HG03432 (cell line): ENCODE measurements at regions not wholly inside any gene's neighbourhood (a gene's known extent, or its start where the extent isn't known, plus 50 kb on each side); places are given as distances from the start of the nearest gene placed in this dataset.

Source experiments
- ATAC-seq: cut with Tn5 transposase; IDR thresholded peaks from one replicate; pipeline ENCODE4 v1.9.1; 2021; ENCODE audit warnings: mild to moderate bottlenecking, moderate library complexity; ENCODE audit not compliant: unreplicated experiment

DNA sequence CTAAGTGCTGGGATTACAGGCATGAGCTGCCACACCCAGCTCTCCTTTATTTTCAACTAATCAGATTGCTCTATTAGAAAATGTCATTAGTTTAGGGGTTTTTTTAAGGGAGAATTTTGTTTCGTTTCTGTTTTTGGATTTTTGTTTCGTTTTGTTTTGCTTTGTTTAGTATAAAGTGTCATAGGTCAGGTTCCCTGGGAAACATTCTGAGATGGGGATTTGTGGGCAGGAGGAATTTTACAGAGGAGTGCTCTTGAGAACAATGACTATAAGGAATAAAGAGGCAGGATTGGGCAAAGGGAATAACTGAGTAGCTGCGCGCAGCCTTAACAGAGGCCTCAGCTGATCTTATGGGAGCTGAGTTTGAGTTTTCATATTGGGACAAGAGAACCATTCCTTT lies 86.8 kb upstream of the NR2F2 start:
- ATAC-seq, result no peak

DNA sequence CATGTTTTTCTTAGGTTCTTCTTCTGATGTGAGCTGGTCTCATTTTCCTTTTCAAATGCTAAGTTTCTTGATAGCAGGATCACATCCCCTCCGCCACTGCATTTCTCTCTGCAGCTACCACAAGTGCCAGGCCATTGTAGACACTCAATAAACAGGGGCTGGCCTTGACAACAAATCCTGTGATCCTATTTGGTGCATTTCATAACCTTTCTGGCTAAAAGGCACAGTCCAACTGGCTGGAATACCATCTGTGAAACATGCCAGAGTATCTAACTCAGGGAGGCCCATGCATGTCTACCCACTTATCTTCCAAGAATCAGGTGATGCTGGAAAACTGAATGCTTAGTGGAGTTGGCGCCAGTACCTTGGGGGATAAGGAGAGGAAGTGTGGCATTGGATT lies 85.2 kb upstream of the NR2F2 start:
- no peak for ATAC-seq

DNA sequence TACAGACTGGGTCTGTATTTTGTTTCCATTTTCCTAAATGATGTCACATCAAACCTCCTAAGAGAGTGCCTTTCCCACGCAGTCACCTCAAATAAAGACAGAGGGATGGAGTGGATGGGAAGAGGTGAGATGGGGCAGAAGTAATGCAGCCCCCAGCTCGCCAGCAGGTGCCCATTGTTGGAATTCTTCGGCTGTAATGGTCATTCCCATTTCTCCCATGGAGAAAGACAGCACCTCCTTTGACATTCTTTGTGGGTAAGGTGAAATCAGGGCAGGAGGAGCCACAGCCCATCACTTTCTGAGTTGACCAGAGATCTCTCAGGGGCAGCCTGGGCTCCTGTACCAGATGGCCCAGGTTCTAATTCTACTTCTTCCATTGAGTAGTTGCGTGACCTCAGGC lies 84.4 kb upstream of the NR2F2 start:
- ATAC-seq, result no peak

DNA sequence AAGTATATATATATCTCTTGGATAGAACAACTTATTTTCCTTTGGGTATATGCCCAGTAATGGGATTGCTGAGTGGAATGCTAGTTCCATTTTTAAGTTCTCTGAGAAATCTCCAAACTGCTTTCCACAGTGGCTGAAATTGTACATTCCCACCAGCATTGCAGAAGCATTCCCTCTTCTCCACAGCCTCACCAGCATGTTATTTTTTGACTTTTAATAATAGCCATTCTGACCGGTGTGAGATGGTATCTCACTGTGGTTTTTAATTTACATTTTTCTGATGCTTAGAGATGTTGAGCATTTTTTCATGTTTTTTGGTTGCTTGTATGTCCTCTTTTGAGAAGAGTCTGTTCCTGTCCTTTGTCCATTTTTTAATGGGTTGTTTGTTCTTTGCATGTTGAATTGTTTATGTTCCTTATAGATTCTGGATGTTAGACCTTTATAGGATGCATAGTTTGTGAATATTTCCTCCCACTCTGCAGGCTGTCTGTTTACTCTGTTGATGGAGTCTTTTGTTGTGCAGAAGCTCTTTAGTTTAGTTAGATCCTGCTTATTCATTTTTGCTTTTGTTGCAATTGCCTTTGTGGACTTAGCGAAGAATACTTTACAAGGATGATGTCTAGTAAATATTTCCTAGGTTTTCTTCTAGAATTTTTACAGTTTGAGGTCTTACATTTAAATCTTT lies 82.7 kb upstream of the NR2F2 start:
- ATAC-seq, result no peak

DNA sequence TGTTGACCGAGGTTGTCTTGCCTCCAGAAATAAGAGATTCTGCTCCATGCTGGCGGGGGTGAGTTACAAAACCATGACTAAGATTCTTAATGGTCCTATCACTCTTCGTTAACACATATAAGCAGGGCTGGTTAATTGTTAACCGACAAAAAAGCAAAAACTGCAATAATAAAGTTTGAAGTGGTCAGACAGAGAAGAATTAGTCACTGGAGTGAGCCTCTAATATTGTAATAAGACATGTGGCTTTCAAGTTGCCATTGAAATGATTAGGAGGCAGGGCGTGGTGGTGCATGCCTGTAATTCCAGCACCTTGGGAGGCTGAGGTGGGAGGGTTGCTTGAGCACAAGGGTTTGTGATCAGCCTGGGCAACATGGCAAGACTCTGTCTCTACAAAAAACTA lies 78.4 kb upstream of the NR2F2 start:
- peak; percentile 57 for ATAC-seq

DNA sequence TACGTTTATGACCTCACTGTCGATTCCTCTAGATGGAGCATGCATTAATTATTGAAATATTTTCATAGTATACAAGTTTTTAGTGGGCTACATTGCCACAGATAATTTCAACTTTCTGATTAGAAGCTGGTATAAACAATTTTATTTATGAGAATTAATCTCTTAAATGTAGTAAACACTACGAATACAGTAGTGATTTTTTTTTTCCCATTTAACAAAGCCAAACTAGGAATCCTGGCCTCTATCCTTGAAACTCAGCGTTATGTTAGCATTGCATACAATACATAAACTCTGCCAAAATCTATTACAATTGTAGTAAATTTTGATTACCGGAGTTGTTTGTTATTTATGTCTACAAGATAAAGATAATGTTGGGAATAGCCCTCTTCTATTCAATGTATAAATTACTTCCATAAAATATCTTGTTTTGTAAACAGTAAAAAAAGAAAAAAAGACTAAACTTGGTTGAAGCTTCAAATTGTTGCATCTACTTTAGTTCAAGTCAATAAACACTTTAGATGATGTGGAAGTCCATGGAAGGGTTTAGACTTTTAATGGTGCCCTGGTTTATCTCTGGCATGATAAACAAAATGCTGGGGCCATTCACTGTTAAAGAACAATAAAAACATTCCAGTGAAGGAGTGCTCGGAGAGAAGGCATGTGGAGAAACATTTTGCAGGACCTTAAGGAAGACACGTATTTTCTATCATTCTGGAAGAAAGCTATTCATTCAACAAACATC lies 77.3 kb upstream of the NR2F2 start:
- no peak for ATAC-seq

DNA sequence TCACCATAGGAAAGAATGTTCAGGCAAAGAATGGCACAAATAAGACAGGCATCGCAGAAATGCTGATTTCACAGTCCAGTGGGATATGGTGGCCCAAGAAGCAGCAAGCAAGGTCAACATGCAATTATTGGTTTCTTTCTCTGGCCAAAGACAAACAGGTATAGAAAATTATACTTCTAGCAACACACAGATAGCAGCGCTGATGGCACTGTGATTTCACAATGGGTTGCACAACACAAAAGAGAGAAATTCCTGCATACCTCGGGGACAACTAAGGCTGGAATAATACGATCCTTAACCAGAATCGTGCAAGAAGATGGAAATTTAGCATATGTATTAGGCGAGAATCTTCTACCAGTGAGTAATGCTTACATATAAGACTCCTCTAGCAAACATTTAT lies 76.3 kb upstream of the NR2F2 start:
- no peak for ATAC-seq

DNA sequence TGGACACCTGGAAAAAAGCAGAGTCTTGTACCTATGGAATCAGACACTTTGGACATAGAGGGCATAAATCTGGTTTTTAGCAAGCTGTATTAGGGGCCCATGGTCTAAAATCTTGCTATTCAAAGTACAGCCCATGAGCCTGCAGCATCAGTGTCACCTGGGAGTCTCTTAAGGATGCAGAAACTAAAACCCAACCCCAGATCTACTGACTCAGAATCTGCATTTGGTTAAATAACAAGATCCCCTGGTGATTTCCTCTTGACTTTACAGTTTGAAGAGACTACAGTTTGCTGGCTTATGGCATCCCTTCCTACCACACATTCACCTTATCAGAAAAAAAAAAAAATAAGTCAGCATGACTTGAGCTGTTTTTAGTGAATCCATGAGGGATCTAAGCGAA lies 74.9 kb upstream of the NR2F2 start:
- ATAC-seq, result no peak

DNA sequence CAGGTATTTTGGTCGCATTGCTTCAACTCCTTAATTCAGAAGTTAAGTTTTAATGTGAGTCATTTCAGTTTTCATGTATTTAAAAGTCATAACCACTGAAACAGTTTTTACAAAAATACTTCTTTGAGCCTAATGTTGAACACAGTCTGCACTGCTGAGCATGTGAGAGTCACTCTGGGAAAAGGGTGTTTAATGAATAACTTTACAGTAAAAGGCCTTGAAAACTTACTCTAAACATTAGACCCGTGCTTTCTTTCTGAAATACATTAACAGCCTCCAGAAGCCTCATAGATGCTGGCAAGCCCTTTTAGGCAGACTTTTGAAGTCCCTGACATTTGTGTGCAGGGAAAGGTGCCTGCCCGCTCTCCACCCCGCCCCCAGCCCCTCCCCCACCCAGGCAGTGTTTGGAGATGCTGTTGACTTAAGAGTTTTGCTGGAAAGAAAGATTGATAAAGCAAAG lies 68.9 kb upstream of the NR2F2 start:
- peak; percentile 92 for ATAC-seq

DNA sequence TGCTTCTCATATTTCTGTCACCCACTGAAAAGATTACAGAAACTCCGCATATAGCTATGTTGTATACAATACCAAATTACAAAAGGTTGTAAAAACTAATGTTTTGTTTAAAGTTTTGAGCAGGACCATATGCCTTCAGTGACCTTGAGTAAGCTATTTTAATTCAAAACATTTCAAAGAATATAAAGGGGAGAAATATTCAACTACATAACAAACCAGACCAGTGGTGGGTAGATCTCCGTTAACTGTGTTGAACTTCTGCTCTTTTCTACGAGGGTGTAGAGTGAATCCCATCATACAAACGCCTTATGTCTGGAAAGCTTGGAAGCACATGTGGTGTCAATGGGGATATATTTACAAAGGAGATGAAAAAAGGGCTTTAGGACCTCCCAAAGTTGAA lies 68.4 kb upstream of the NR2F2 start:
- ATAC-seq, result no peak

DNA sequence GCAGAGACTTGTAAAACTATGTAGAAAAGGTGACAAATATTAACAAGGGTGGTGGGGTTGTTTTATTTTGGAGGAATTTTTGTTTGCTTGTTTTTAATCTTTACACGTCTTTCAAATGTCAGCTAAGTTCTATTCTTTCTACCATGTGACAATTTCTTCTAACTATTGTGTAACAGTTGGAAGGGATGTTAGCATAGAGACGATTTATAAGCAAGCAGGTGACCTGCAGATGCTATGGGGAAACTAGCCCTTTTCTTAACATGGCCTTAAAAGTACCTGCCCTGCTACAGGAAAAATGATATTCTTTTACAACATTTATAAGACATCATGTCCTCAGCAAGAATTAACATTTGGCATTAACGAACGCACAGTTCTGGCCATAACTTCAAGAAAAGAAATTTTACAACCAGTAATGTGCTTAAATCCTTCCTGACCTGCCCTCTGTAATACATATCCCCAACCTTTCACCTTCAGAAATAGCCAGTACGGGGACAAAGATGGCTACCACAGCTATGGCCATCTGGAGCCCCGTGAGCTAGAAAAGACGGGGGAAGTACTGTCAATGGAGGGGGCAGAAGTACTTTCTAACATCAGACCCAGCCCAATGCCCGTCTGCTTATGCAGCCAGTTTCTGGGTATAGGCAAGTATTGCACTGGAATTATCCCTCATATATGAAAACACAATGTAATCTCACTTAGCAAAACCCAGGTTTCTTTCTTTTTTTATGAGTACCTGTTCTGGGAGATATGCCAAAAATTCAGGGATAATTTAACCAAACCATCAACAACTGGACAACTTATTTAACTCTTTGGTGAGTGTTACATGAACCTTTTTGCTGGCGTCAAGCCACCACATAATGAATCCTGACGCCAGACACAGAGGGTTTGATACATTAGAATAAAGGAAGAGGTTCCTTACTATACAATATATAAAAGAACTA lies 67.7 kb upstream of the NR2F2 start:
- ATAC-seq, result no peak

DNA sequence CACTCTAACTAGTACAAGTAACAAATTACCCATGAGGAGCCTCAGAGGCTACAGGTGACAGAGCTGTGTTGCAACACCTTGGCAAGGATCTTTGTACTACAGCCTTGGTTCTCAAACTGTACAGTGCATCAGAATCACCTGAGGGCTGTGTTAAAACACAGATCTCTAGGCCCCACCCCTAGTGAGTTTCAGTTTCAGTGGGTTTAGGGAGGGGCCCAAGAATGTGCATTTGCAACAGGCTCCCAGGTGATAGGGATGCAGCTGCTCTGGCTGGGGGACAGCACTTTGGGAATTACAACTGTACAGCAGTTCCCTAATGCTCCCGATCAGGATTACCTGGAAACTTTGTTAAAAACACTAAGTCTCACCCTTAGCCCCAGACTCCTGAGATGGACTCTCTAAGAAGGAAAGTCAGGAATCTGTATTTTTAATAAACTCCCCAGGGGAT lies 66.1 kb upstream of the NR2F2 start:
- ATAC-seq, result no peak

DNA sequence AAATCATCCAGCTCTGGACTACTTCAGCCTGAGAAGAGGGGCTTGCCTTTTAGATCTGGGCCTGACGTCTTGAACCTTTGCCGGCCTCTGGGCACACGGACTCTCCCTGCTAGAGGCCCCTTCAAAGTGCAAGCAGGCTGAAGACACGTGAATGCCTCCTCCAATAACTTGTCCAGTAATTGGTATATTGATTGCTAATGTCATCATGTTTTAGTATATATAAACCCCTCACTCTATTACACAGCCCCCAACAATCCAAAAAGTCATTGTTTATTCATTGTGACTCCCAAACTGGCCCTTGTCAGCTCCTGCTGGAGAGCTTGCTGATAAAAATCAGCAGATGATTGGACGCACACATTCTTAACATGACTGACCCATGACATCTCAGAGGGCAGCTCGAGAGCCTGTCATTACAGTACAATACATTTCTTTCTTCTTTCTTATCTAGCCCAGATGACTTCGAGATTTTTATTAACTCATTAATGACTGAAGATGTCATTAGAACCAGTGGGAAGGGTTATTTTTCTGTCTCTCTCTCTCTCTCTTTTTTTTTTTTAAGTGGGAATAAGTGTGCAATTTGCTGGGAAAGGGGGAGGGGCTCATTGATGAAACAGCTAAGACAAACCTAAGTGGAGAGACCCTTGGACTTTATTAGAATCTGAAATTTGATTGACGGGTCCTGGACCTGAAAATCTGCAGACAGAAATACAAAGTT lies 65.5 kb upstream of the NR2F2 start:
- no peak for ATAC-seq

DNA sequence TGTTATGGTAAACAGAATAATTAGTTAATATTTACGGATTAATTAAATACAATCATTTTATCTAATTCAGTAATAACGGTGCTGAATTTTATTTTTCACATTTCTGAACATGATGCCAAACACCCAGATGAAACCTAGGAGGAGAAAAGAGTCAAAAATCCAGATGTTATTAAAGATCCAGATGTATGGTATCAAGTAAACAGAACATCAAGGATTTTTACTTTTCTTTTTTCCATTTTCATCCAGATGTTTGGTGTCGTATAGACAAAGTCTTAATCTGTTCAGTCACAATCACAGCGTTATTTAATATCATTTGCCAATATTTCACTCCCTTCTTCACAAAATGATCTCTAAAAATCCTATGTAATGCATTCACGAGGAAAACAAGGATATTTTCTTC lies 64.0 kb upstream of the NR2F2 start:
- no peak for ATAC-seq

DNA sequence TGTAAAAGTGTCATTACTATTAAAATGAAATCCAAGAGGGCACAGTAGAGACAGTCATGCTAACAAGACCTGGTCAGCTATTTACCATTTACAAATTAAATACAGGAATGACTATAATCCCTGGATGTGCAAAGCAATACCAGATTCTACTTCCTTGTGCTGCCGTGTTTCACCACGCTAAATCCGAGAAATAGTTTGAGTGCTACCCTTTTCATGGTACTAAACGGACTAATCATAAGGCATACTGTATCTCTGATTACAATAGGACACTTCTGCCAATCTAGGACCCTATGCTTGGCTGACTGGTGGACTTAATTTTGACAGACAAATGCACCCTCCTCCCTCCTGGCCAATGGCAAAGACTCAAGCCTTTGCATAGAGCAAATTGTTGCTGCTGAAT lies 63.0 kb upstream of the NR2F2 start:
- no peak for ATAC-seq

DNA sequence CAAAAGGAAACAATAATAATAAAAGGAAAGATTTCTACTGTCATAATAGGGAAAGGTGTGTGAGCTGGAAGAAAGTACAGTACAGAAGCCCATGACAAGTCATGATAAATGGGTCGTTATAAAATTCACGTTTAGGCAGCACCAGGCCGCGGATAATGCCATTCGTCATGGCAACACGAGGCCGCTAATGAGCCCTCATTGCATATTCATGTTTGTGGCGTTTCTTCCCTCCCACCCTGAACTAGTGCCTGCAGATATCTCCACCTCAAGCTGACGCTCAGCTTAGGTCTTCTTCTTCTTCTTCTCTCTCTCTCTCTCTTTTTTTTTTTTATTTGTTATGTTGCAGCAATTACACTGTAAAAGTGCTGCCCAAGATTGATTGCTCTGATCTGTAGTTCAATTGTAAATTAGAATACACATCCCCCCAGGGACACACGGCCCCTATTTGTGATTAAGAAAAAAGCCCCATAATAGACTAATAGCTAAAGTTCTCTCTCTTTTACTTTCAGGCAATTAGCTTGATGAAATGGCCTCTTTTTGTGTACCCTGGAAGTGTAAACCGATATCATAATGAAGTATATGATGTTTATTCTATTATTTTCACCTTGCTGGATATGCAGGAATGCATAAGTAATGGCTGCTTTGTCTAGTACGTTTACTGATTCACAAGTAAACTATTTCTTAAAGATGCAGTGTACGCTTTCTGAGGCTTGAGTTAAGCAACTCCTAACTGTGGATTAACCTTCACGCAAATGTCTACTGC lies 61.9 kb upstream of the NR2F2 start:
- no peak for ATAC-seq

DNA sequence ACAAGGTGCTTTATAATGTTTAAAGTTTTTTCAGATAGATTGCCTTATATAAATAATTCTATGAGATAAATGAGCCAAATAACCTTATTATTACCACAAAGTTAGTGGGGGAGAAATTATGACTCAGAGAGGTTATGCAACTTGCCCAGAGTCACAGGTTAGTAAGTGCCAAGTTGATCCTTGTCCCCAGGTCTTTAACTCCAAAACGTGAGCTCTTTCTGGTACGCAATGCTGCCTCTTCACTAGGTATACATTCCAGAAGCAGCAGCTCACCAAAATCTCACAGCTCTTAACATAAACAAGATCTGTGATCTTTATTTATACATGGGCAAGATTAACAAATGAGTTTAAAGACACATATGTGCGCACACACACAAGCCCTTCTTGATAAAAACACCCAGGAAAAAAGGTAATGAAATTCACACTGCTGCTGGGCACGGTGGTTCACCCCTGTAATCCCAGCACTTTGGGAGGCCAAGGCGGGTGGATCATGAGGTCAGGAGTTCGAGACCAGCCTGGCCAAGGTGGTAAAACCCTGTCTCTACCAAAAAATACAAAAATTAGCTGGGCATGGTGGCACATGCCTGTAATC lies 59.8 kb upstream of the NR2F2 start:
- ATAC-seq, result no peak

DNA sequence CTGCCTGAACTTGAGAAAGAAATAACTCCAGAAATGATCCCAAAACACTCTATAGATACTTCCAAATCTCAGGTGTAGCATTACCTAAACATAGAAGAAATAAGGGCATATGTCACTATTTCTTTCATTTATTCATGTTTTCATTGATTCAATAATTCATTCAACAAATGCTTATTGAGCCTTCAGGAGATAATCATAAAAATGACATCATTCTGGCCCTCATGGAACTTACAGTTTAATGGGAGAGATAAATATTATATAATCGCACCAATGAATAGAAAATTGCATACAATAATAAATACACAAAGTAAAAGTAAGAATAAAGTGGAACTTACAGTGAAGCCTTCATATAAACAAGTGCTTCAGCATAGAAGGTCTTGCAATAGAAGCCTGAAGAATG lies 58.1 kb upstream of the NR2F2 start:
- ATAC-seq, result no peak

DNA sequence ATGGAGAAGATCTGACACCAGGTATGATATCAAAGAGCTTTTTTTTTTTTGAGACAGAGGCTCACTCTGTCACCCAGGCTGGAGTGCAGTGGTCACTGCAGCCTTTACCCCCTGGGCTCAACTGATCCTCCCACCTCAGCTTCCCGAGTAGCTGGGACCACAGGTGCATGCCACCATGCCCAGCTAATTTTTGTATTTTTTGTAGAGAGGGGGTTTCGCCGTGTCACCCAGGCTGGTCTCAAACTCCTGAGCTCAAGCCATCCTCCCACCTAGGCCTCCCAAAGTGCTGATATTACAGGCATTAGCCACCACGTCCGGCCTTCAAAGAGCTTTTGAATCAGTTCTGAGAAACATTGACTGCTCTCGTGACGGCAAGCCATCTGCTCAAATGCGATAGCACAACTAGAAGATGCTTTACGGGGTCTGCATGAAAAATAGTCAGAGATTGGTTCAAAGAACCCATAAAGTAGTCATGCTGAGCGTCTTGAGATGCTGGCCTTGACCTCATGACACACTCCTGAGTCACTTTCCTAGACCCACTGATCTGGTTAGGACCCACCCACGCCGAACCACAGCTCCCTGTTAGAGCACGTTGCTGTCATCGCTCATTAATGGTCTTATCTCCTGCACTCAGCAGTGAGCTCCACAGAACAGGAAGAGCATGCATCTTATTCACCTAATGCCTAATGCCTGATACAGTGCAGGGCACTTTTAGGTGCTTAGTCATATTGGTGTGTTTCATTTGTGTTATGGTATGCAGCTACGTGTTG lies 57.0 kb upstream of the NR2F2 start:
- ATAC-seq, result peak; percentile 91
